DND-41 (cell line): ENCODE measurements at regions not wholly inside any gene's neighbourhood (a gene's known extent, or its start where the extent isn't known, plus 50 kb on each side); places are given as distances from the start of the nearest gene placed in this dataset.

ENCODE experiments used
- EZH2 ChIP-seq: IDR thresholded peaks from 3 replicates; pipeline ENCODE4 v1.6.1; 2012; ENCODE audit warnings: borderline replicate concordance, low read depth, mild to moderate bottlenecking, moderate library complexity, low read length, inconsistent platforms; ENCODE audit not compliant: severe bottlenecking
- TF ChIP-seq, protein P1 (sequence below): IDR thresholded peaks from 2 replicates; pipeline ENCODE4 v1.5.1; 2012; ENCODE audit warnings: borderline replicate concordance, low read length, moderate library complexity, mild to moderate bottlenecking; ENCODE audit not compliant: poor library complexity, severe bottlenecking; ENCODE audit errors: extremely low read depth

GRCh38 chr6:5854899-5855298, 151.8 kb downstream of the NRN1 start:
- TF ChIP-seq, protein P1, sequence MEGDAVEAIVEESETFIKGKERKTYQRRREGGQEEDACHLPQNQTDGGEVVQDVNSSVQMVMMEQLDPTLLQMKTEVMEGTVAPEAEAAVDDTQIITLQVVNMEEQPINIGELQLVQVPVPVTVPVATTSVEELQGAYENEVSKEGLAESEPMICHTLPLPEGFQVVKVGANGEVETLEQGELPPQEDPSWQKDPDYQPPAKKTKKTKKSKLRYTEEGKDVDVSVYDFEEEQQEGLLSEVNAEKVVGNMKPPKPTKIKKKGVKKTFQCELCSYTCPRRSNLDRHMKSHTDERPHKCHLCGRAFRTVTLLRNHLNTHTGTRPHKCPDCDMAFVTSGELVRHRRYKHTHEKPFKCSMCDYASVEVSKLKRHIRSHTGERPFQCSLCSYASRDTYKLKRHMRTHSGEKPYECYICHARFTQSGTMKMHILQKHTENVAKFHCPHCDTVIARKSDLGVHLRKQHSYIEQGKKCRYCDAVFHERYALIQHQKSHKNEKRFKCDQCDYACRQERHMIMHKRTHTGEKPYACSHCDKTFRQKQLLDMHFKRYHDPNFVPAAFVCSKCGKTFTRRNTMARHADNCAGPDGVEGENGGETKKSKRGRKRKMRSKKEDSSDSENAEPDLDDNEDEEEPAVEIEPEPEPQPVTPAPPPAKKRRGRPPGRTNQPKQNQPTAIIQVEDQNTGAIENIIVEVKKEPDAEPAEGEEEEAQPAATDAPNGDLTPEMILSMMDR, result no peak
- no peak for TF ChIP-seq EZH2
